Kidney epithelial cell (primary cell): ENCODE measurements at regions not wholly inside any gene's neighbourhood (a gene's known extent, or its start where the extent isn't known, plus 50 kb on each side); places are given as distances from the start of the nearest gene placed in this dataset.

Experiments
- DNase-seq: peaks from one replicate; pipeline ENCODE4 v3.0.0-alpha.2; 2010; ENCODE audit warnings: low read depth
- H3K27me3 ChIP-seq: 2 replicates; pipeline ENCODE4 v1.6.0; 2011; ENCODE audit warnings: low read length; ENCODE audit not compliant: control insufficient read depth, insufficient read depth
- H3K36me3 ChIP-seq: 2 replicates; pipeline ENCODE4 v1.5.1; 2011; ENCODE audit warnings: low read length; ENCODE audit not compliant: control insufficient read depth, insufficient read depth
- H3K4me3 ChIP-seq: 2 replicates; pipeline ENCODE4 v1.5.1; 2011; ENCODE audit warnings: low read depth, mild to moderate bottlenecking, control low read depth, low read length
- TF ChIP-seq, protein P1 (sequence below): IDR thresholded peaks from 2 replicates; pipeline ENCODE4 v1.5.1; 2011; ENCODE audit warnings: mild to moderate bottlenecking, moderate library complexity, low read length, control low read depth, inconsistent platforms; ENCODE audit not compliant: insufficient read depth, poor library complexity, severe bottlenecking

DNA sequence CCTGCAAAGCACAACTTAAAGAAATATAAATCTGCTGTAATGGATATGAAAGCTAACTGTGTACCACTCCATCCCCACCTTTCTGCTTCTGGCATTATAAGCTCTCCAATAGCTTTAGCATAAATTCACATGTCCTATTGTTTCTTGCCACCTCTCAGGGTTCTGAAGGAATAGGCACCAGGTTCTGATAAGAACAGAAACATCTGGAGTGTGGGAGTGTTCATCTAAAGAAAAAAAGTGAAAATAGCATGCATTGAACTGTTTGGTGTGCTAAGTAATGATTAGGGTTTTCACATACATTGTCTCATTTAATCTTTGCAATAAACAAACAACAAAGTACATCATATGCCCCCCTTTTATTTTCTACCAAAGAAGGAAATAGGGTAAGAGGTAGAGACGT, 72.3 kb downstream of the FAM76B start:
- H3K27me3 ChIP-seq, result no peaks in the 10 kb centered on the region
- H3K4me3 ChIP-seq, result no peak overlapping the region
- DNase-seq, result no peak
- no peaks in the 10 kb centered on the region for H3K36me3 ChIP-seq
- TF ChIP-seq, protein P1, sequence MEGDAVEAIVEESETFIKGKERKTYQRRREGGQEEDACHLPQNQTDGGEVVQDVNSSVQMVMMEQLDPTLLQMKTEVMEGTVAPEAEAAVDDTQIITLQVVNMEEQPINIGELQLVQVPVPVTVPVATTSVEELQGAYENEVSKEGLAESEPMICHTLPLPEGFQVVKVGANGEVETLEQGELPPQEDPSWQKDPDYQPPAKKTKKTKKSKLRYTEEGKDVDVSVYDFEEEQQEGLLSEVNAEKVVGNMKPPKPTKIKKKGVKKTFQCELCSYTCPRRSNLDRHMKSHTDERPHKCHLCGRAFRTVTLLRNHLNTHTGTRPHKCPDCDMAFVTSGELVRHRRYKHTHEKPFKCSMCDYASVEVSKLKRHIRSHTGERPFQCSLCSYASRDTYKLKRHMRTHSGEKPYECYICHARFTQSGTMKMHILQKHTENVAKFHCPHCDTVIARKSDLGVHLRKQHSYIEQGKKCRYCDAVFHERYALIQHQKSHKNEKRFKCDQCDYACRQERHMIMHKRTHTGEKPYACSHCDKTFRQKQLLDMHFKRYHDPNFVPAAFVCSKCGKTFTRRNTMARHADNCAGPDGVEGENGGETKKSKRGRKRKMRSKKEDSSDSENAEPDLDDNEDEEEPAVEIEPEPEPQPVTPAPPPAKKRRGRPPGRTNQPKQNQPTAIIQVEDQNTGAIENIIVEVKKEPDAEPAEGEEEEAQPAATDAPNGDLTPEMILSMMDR, result no peak

DNA sequence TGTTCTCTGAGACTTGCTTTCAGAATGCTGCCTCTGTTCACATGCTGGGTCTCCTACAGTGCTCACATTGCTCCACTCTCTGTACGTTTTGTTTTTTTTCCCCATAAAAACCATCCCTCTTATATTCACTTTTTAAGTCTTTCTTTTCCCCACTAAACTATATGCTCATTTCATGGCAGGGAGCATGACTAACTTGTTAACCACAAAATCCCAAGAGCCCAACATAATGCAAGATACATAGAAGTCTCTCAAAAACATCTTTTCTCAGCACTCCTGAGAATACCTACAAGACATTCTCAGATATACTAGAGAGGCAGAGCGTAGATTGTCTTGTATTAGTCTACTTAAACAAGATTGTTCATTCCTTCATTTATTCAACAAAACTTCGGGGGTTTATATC, 73.3 kb downstream of the FAM76B start:
- Histone ChIP-seq H3K27me3 (no peaks in the 10 kb centered on the region), H3K4me3 (no peak overlapping the region), H3K36me3 (no peaks in the 10 kb centered on the region)
- TF ChIP-seq, protein P1, result no peak
- DNase-seq, result no peak

DNA sequence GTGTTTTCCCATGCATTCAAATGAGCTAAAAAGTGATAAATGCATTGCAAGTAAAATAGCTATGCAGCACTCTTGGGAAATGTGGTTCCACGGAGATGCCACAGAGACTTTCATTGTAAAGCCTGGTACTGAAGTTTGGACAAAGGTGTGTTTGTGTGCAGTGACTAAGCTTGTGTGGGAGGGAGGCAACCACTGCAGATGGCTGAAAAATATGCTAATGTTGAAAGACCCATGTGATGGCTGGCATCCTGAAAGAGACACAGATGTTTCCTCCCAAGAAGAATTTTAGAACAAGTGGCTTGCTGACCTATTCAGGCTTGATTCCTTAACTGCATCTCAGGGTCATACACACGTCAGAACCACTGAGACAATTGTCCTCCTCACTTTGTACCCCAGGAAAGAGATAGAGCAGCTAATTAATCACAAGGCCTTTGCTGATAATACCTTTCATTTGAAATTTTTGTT, 73.8 kb downstream of the FAM76B start:
- H3K27me3 ChIP-seq, result no peaks in the 10 kb centered on the region
- H3K4me3 ChIP-seq, result no peak overlapping the region
- H3K36me3 ChIP-seq, result no peaks in the 10 kb centered on the region
- TF ChIP-seq, protein P1, result no peak
- peak; percentile 73 for DNase-seq

DNA sequence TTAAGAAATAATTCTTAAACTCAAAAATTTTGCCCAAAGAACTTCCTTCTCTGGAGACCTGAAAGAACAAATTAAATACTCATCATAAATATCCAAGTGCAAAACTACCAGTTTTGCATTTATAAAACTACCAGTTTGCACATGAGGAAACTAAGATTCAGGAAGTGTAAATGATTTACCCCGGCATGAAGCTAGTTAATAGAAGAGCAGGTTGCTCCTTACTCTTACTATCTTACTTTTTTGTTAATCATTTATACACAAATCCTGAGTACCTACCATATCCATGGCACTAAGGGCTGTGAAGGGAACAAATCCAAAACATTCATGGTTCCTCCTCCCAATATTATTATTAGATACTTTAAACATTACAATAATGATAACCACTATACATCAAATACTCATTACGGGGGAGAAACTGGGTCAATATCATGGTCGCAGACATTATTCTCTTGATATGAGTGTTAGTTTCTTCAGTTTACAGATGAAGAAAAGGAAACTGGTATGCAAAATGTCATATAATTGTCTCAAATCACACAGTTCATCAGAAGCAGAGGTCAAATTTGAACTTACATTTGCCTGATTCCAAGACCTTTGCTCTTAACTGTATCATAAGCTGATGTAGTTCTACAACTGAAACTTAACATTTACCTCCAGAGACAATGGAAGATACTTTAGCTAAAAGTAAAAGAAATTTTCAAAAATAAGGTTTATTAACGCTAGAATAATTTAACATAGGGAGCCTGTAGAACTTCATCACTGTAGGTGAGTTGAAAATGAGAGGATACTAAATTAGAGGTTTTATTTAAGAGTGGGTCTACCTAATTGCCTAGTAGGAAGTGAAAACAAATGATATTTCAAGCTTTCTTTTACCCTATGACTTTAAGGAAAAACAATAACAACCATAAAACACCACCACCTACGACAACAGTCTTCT, 74.5 kb downstream of the FAM76B start:
- no peak overlapping the region for H3K4me3 ChIP-seq
- no peaks in the 10 kb centered on the region for H3K27me3 ChIP-seq
- H3K36me3 ChIP-seq, result no peaks in the 10 kb centered on the region
- no peak for DNase-seq
- TF ChIP-seq, protein P1, result no peak

- DNase-seq, result no peak
- H3K27me3 ChIP-seq, result no peaks in the 10 kb centered on the region
- TF ChIP-seq, protein P1, result no peak
- H3K4me3 ChIP-seq, result no peak overlapping the region
- no peaks in the 10 kb centered on the region for H3K36me3 ChIP-seq
These were observed 76.2 kb downstream of the FAM76B start for GRCh38 chr11:95713428-95713827.

DNA sequence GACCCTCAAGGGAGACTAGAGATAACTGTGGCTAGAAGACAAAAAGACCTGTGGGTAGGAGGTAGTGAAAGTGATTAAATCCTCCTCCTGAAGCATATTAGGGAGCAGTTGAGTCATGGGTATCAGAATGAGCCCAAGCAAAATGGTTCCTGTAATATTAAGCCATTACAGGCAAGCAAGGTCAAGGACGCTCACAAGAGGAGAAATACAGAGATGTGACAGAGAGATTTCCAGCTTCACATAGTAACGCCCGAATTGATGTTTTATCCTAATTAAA, 77.7 kb downstream of the FAM76B start:
- H3K36me3 ChIP-seq, result no peaks in the 10 kb centered on the region
- DNase-seq, result no peak
- H3K4me3 ChIP-seq, result no peak overlapping the region
- TF ChIP-seq, protein P1, result no peak
- H3K27me3 ChIP-seq, result no peaks in the 10 kb centered on the region
